ENCODE measurements at regions not wholly inside any gene's neighbourhood (a gene's known extent, or its start where the extent isn't known, plus 50 kb on each side); places are given as distances from the start of the nearest gene placed in this dataset.

DNA sequence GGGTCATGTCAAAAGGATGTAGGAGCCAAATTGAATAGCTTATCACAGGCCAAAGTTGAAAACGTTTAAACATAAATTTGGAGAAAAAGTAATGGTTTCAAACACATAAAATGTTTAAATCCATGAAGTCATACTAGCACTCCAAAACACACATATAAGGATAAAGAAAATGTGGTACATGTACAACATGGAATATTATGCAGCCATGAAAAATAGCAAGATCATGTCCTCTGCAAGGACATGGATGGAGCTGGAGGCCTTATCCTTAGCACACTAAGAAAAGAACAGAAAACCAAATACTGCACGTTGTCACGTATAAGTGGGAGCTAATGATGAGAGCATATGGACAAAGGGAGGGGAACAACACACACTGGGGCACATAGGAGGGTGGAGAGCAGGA is 911.7 kb upstream of the PCDH20 start (continued):
- TF ChIP-seq ZNF462 (CRISPR knock-in tag; IDR thresholded peaks at IDR 0.05) (no peak), NANOG (IDR thresholded peaks at IDR 0.05; ENCODE audit: borderline replicate concordance) (no peak), ZNF114 (CRISPR knock-in tag; IDR thresholded peaks at IDR 0.05) (no peak), EZH2phosphoT487 (IDR thresholded peaks at IDR 0.05; ENCODE audit: unreplicated experiment) (no peak), ETS1 (IDR thresholded peaks at IDR 0.05) (no peak), STAT1 (IDR thresholded peaks at IDR 0.05; ENCODE audit: unreplicated experiment) (no peak), EZH2 (IDR thresholded peaks at IDR 0.05; ENCODE audit: low read depth, unreplicated experiment) (no peak)
- TF ChIP-seq, protein P1, sequence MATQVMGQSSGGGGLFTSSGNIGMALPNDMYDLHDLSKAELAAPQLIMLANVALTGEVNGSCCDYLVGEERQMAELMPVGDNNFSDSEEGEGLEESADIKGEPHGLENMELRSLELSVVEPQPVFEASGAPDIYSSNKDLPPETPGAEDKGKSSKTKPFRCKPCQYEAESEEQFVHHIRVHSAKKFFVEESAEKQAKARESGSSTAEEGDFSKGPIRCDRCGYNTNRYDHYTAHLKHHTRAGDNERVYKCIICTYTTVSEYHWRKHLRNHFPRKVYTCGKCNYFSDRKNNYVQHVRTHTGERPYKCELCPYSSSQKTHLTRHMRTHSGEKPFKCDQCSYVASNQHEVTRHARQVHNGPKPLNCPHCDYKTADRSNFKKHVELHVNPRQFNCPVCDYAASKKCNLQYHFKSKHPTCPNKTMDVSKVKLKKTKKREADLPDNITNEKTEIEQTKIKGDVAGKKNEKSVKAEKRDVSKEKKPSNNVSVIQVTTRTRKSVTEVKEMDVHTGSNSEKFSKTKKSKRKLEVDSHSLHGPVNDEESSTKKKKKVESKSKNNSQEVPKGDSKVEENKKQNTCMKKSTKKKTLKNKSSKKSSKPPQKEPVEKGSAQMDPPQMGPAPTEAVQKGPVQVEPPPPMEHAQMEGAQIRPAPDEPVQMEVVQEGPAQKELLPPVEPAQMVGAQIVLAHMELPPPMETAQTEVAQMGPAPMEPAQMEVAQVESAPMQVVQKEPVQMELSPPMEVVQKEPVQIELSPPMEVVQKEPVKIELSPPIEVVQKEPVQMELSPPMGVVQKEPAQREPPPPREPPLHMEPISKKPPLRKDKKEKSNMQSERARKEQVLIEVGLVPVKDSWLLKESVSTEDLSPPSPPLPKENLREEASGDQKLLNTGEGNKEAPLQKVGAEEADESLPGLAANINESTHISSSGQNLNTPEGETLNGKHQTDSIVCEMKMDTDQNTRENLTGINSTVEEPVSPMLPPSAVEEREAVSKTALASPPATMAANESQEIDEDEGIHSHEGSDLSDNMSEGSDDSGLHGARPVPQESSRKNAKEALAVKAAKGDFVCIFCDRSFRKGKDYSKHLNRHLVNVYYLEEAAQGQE (IDR thresholded peaks at IDR 0.05; ENCODE audit: unreplicated experiment): no peak

Data from GM23338 (cell line).